ENCODE measurements at regions not wholly inside any gene's neighbourhood (a gene's known extent, or its start where the extent isn't known, plus 50 kb on each side); places are given as distances from the start of the nearest gene placed in this dataset.
"Not testable (repeated sequence)": the region's sequence is repeated elsewhere in the genome, so short reads cannot be mapped to it uniquely, and the experiment has no call there.

DNA sequence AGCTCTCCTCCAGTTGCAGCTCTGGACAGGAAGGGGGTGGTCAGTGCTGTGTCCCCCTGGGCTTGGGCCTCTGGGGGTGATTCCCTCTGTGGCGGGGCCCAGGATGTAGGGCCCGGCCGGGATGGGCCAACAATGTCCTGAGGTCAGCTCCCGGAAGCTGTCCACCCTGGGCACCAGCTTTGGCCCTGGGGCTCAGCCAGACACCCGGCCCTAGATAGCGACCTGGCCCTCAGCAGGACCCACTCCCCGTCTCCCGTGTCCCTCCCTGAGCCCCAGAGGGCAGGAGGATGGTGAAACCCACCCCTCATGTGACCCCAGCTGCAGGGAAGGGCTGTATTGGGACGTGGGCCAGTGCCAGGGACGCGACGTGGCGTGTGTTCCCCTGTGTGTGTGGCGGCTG, 96.8 kb downstream of the TMEM121 start:
- DNase-seq, result not testable (repeated sequence)

DNA sequence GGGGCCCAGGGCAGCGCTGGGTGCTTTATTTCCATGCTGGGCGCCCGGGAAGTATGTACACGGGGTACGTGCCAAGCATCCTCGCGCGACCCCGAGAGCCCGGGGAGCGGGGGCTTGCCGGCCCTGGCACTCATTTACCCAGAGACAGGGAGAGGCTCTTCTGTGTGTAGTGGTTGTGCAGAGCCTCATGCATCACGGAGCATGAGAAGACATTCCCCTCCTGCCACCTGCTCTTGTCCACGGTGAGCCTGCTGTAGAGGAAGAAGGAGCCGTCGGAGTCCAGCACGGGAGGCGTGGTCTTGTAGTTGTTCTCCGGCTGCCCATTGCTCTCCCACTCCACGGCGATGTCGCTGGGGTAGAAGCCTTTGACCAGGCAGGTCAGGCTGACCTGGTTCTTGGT, 98.0 kb downstream of the TMEM121 start:
- DNase-seq, result not testable (repeated sequence)

GRCh38 chr14:105624749-105625434, 98.5 kb downstream of the TMEM121 start:
- not testable (repeated sequence) for DNase-seq

GRCh38 chr14:105625448-105625847, 99.1 kb downstream of the TMEM121 start:
- DNase-seq, result not testable (repeated sequence)

- not testable (repeated sequence) for DNase-seq
Observed at GRCh38 chr14:105626111-105626510, 99.7 kb downstream of the TMEM121 start.

- not testable (repeated sequence) for DNase-seq
Observed at GRCh38 chr14:105626651-105627050, 100.3 kb downstream of the TMEM121 start.

DNA sequence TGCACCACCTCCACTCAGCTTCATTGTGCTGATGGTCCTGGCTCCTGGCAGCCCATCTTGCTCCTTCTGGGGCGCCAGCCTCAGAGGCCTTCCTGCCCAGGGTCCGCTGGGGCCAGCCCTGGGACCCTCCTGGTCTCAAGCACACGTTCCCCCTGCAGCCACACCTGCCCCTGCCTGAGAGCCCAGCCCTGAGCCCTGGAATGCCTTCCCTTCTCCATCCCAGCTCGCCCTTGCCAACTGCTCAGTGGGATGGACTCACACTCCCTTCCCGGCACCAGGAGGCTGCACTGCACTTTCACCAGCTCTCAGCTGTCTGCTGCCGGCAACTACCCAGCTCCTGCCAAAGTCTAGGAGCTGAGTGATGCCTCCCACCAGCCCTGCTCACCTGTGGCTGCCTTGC, 100.9 kb downstream of the TMEM121 start:
- DNase-seq, result not testable (repeated sequence)

DNA sequence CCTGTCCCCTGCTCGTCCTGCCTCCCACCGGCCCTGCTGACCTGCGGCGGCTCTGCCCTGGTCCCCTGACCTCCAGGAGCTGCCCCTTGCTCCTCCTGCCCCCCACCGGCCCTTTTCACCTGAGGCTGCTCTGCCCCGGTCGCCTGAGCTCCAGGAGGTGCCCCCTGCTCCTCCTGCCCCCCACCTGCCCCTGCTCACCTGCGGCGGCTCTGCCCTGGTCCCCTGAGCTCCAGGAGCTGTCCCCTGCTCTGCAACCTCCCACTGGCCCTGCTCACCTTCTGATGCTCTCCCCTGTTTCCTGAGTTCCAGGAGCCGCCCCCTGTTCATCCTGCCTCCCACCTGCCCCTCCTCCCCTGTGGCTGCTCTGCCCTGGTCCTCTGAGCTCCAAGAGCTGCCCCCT, 101.3 kb downstream of the TMEM121 start:
- DNase-seq, result no peak

DNA sequence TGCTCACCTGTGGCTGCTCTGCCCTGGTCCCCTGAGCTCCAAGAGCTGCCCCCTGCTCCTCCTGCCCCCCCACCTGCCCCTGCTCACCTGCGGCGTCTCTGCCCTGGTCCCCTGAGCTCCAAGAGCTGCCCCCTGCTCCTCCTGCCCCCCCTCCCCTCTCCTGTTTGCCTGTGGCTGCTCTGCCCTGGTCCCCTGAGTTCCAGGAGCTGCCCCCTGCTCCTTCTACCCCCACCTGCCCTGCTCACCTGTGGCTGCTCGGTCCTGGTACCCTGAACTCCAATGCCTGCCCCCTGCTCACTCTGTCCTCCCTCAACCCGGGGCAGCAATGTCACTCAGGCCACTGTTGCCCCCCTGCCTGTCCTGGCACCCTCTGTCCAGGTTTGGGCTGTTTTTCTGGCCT, 101.7 kb downstream of the TMEM121 start:
- not testable (repeated sequence) for DNase-seq

GRCh38 chr14:105628531-105629067, 102.2 kb downstream of the TMEM121 start:
- DNase-seq, result not testable (repeated sequence)

- not testable (repeated sequence) for DNase-seq
Observed at GRCh38 chr14:105629091-105629885, 102.9 kb downstream of the TMEM121 start.

DNA sequence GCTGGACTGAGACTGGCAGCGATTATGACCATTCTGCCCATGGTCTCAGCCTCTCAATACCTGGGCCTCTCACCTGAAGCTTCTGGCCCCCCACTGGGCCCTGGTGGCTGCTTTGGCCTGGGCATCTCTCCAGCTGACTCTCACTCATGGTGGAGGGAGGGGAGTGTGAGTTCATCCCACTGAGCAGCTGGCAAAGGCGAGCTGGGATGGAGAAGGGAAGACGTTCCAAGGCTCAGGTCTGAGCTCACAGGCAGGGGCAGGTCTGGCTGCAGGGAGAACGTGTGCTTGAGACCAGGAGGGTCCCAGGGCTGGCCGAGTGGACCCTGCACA, 103.5 kb downstream of the TMEM121 start:
- no peak for DNase-seq

DNA sequence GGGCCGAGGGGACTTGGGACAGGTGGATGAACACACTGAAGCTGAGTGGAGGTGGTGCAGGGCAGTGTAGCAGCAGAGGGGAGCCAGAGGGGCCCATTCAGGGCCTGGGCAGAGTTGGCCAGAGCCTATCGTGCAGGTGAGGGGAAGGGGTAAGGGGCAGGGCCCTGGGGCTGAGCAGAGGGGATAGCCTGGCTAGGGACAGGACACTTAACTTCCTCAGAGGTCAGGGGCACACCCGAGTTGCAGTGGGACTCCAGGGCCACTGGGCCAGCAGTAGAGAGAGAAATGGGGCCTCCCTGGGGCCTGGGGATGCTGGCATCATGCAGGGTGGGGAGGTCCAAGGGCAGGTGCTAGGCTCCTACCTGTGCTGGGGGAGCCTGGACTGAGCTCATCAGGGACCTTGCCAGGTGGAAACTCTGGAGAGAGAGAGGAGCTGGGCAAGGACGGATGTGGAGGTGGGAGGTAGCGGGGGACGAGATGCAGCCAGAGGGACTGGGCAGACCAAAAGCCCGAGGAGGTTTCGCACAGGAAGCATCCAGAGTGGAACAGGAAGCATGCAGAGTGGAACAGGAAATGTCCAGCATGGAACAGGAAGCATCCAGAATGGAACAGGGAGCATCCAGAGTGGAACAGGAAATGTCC, 104.0 kb downstream of the TMEM121 start:
- DNase-seq, result not testable (repeated sequence)

GRCh38 chr14:105630935-105631779, 104.8 kb downstream of the TMEM121 start:
- not testable (repeated sequence) for DNase-seq

- DNase-seq, result no peak
Observed at GRCh38 chr14:105632010-105632409, 105.6 kb downstream of the TMEM121 start.

DNA sequence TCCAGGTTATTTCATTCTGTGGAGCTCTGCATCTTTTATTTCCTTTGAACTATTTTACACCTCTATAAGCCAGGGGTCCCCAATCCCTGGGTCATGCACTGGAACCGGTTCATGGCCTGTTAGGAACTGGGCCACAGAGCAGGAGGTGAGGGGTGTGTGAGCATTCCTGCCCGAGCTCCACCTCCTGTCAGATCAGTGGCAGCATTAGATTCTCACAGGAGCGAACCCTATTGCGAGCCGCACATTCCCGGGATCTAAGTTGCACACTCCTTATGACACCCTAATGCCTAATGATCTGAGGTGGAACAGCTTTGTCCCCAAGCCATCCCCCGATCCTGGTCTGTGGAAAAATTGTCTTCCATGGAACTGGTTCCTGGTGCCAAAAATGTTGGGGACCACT, 107.2 kb downstream of the TMEM121 start:
- DNase-seq, result not testable (repeated sequence)

- DNase-seq, result no peak
Observed at GRCh38 chr14:105635560-105635959, 109.2 kb downstream of the TMEM121 start.

GRCh38 chr14:105636021-105636420, 109.6 kb downstream of the TMEM121 start:
- DNase-seq, result not testable (repeated sequence)

DNA sequence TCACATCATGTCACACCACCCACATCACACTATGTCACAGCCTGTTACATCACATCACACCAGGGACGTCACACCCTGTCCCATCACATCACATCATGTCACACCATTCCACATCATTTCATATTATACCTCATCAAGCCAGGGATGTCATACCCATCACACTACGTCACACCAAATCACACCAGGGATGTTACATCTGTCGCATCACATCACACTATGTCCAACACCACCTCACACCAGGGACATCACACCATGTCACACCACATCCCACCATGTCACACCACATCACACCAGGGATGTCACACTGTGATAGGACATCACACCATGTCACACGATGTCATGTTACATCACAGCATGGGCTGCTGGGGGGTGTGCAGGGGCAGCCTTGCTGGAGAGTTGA, 110.6 kb downstream of the TMEM121 start:
- DNase-seq, result no peak

DNA sequence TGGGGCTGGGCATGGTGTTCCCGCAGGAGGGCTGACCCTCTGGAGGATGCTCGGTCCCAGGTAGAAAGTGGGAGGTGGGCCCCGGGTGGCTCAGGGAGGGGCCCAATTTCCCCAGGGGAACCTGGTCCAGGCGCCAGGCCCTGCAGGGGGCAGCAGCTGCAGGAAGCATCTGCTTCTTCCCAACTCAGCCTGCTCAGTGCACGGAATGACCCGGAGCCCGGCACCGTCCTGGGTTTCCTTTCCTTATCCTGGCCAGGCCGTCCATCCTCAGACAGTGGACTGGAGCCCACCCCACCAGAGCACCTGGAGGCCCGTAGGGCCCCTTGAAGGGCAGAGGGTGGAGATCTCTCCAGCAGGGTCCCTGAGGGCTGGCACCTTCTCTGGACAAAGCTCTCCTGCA, 111.0 kb downstream of the TMEM121 start:
- DNase-seq, result not testable (repeated sequence)

GRCh38 chr14:105639969-105640931, 113.9 kb downstream of the TMEM121 start:
- DNase-seq, result not testable (repeated sequence)

Measured in NCI-H1436 treated with DMSO at 0.1 percent for 48 hours (cell line).